Stimulated activated CD8-positive, alpha-beta memory T cell treated with anti-CD3 and anti-CD28 coated beads, Interleukin-12 subunit alpha, Interleukin-12 subunit beta, amount 100 ng/mL, for 24 hours (primary cell): ENCODE measurements at regions not wholly inside any gene's neighbourhood (a gene's known extent, or its start where the extent isn't known, plus 50 kb on each side); places are given as distances from the start of the nearest gene placed in this dataset.

Experiments used
- DNase-seq: peaks from one replicate; pipeline ENCODE4 v3.0.0-alpha.2; 2020; ENCODE audit errors: extremely low read depth

GRCh38 chr2:12416600-12416999 is 300.1 kb upstream of the TRIB2 start:
- peak; percentile 25 for DNase-seq

DNA sequence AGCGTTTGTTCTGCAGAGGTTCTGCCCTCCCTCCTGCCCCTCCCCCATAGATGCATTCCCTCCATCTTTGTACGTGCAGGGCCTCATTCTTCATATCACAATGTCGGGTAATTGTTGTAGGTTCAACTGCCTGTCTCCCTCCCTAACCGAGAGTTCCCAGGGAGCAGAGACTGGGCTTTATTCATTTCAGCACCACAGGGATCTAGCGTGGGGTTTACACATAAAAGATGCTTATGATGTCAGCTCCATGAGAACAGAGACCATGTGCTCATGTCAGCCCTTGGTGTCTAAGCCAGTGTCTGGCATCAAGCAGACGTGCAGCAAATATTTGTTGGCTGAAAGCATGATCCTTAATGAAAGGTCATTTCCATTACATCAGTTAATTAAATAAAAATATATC is 298.9 kb upstream of the TRIB2 start:
- no peak for DNase-seq

- no peak for DNase-seq
These were observed 296.9 kb upstream of the TRIB2 start for GRCh38 chr2:12419803-12420202.

- DNase-seq: no peak
These were observed 295.7 kb upstream of the TRIB2 start for GRCh38 chr2:12421046-12421445.

DNA sequence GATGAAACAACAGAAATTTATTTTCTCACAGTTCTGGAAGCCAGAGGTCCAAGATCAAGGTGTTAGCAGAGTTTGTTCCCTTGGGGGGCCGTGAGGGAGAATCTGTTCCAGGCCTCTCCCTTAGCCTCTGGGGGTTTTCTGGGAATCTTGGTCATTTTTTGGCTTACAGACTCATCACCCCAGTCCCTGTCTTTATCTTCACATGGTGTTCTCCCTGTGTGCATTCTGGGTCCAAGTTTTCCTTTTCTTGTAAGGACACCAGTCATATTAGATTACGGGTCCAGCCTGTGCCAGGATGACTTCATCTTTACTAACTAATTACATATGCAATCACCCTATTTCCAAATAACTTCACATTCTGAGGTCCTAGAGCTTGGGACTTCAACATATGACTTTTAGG is 292.5 kb upstream of the TRIB2 start:
- DNase-seq: no peak

GRCh38 chr2:12424809-12425208 is 291.9 kb upstream of the TRIB2 start:
- no peak for DNase-seq

- no peak for DNase-seq
These were observed 288.4 kb upstream of the TRIB2 start for GRCh38 chr2:12428324-12428723.

DNA sequence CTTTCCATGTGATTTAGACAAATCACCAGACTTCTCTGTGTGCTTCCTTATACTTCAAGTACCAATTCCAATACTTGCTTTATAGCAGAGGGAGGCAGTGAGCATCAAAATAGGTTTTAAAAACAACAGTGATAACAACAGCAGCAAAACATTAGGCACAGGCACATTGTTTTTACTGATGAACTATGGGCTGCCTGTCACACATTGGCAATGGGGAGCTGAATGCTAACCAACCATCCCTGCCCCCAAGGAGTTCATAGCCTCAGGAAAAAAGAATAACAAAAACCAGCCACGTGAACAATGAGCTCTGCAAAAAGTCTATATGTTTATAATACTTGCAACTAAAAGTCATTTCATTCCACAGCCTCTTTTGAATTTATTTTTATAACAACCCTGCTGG is 287.9 kb upstream of the TRIB2 start:
- no peak for DNase-seq

GRCh38 chr2:12429779-12430406 is 286.8 kb upstream of the TRIB2 start:
- DNase-seq: no peak

DNA sequence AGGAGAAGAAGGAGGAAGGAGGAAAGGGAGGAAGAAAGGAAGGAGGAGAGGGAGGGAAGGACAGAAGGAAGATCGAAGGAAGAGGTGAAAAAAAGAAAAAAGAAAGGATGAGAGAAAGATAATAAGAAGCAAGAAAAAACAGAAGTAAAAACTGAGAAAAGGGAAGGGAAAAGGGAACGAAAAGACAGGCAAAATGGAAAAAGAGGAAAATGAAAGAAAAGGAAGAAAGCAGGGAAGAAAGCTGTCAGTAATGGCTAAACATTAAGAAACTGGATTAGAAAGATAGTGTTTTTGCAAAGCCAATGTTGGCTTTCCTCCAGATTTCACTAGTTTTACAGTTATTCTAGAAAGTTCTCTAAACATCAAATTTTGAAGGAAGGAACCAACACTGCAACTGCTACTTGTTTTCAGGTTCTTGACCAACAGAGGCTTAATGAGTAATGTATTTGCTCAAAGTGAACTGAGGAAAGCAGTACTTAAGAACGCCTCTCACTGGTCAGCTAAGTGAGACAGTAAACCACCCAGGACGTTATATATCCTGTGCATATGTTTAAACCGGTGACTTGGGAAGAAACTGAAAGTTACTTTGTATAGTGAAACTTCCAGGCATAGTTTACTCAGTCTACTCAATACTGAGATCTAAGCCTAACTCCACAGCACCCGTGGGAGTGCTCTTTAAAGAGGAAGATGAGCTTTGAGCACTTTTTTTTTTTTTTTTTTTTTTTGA is 286.2 kb upstream of the TRIB2 start:
- no peak for DNase-seq

DNA sequence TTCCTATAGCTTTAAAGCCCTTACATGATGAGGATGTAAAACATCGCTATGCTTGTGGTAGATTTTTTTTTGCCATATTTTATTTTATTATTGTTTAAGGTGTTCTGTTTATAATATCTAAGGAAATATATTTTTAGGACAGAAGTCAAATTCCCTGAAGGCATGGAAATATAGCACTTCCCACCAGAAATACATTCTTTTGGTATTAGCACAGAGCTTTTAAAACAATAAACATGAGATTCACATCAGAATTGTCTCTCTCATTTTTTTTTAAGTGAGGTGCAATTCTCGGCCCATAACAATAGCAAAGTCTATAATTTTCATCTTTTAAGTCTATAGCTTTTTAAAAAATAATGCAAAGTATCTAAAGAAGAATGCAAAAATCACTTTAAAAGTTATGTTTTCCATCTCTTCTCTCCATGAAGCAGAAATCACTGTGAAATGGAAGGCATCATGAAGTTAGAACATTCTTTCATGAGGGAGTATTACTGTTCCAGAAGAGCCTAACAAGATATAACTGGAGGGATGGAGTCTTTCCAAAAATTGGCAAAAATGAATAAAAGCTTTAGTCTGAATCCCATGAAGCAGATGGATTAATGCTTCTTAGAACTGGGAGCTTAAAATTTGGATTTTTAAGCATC is 283.6 kb upstream of the TRIB2 start:
- DNase-seq: no peak

DNA sequence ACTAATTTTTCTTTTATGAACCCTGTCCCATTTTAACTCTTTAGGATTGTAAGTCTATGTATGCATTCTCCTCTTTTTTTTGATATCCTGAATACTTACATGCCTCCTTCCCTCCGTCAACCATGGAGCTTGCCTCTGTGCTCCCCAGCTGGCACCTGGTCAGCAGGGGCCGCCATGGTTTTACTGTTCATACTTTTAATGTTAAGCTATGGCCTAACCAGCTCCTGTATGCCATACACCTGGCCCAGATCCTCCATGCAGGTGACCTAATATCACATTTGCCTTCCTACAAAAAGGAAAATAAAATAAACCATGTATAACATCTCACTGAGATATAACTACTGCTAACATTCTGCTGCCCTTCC is 283.1 kb upstream of the TRIB2 start:
- DNase-seq: no peak

GRCh38 chr2:12434630-12435098 is 282.1 kb upstream of the TRIB2 start:
- DNase-seq: no peak

- no peak for DNase-seq
These were observed 281.1 kb upstream of the TRIB2 start for GRCh38 chr2:12435430-12436222.

DNA sequence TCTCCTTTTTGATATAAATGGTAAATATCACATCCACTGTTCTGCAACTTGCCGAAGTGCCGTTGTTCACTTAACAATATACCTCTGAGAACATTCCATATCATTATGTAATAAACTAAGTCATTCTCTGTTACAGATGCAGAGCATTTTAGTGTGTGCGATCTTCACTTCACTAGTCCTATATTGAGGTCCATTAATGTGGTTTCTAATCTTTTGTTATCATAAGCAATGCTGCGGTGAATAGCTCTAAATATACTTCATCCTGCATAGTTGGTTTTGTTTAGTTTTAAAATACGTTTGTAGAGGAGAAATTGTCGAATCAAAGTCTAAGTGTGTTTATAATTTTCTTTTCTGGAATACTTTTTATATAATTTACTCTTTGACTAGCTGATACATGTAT is 280.3 kb upstream of the TRIB2 start:
- DNase-seq: no peak

DNA sequence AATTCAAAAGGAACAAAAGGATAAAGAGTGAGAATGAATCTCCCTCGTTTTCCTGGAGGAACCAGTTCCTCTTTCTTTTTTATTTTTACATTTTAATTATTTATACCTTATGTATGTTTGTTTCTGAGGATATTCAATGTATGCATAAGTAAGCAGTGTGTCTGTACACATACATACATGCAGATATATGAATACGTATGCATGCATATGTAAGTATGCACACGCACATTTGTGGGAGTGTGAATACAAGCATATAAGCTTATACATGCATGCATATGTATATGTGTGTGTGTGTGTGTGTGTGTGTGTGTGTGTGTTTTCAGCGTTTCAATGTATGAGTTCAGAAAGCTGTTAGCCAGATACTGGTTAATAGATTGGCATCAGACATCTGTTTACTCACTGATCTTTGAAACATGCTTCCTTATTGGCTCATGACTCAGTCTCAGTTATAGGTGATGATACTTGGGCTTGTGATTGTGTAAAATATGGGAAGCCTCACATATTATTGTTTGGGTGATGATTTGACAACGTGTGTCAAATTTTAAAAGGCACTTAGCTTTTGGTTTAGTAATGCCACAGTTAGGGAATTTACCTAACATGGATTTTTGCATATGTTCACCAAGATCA is 279.7 kb upstream of the TRIB2 start:
- no peak for DNase-seq

GRCh38 chr2:12440731-12441130 is 276.0 kb upstream of the TRIB2 start:
- DNase-seq: no peak

- no peak for DNase-seq
These were observed 274.8 kb upstream of the TRIB2 start for GRCh38 chr2:12441750-12442475.

DNA sequence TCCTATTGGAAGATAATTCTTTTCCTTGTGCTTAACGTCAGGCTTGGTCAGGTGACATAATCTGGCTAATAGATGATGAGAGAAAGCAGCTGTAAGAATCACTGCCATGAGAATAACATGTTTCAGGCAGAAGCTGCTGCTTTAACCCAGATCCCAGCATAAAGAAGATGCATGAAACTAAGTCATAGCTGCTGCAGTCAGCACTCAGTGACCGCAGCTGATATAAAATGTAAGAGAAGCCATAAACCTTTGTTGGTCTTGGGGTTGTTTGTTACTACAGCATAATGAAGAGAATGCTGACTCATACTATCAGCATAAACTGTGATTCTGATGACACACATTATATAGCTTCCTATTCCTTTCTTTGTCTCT is 274.3 kb upstream of the TRIB2 start:
- no peak for DNase-seq

DNA sequence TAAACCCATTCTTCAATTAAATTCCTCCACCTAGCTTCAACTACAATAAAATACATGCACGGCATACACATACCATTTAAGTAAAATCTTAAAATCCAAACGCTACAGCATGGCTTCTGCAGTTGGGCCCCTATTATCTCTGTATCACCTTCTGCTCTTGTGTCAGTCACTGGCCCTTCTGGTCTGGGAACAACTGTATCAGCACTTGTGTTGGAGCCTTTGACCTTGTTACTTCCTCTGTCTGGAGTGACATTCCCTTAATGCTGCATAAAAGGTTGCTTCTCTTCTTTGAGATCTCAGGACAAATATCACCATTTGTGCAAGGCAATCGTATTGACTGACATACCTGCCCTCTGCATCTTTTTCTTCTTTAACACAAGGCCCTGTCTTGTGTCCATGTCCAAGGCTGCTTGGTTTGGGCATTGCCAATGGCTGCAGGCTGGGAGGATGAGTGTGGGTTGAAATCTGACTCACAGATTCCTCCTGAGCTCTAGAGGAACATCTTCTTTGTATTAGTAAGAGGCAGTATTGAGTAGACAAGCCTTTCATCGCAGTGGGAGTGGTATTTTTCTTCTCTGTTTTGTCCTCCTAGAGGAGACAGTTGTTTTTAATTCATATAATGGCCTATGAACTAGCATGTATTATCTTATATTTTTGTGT is 267.8 kb upstream of the TRIB2 start:
- no peak for DNase-seq

- DNase-seq: no peak
These were observed 265.0 kb upstream of the TRIB2 start for GRCh38 chr2:12451726-12452125.
